Endothelial cell of umbilical vein (primary cell): ENCODE measurements at regions not wholly inside any gene's neighbourhood (a gene's known extent, or its start where the extent isn't known, plus 50 kb on each side); places are given as distances from the start of the nearest gene placed in this dataset.

Experiments
- BruUV-seq: library from RNA; stranded (reverse); fragments of 400-500 nt; replicated peaks from 2 replicates; lab custom pipeline; 2021; lab: Mats Ljungman, UMichigan
- CTCF ChIA-PET: fragments of 300-600, 350-600 bp; sonication (Branson Sonifier 250); formaldehyde crosslinking; loops from one replicate; lab custom pipeline; 2021; ENCODE audit warnings: antibody characterized with exemption, inconsistent platforms; lab: Charles Lee
- POLR2A ChIA-PET: fragments of 300-600, 350-600 bp; sonication (Branson Sonifier 250); formaldehyde crosslinking; loops from one replicate; lab custom pipeline; 2021; ENCODE audit warnings: antibody characterized with exemption, inconsistent platforms; lab: Charles Lee
- DNase-seq: peaks from one replicate; pipeline ENCODE4 v3.0.0-alpha.2; 2011; ENCODE audit warnings: low read depth, low spot score
- FAIRE-seq: peaks from 2 replicates; lab custom pipeline; 2011; peaks lifted over from hg19 to GRCh38; lab: Jason Lieb, UNC
- H2AFZ ChIP-seq: 2 replicates; pipeline ENCODE4 v1.6.0; 2012; ENCODE audit warnings: low read depth, low read length, control low read depth, inconsistent platforms
- H3K27ac ChIP-seq: 2 replicates; pipeline ENCODE4 v1.5.1; 2011; ENCODE audit warnings: low read depth, mild to moderate bottlenecking, control low read depth, low read length, moderate library complexity; ENCODE audit not compliant: insufficient read depth
- H3K27me3 ChIP-seq, 2 experiments: 2 replicates each; pipeline versions ENCODE4 v1.6.0 to v1.6.1; 2011; ENCODE audit warnings: low read length in 2 of 2, mixed read lengths in 1 of 2; ENCODE audit not compliant: control insufficient read depth in 2 of 2, insufficient read depth in 2 of 2
- H3K36me3 ChIP-seq, 2 experiments: 2 replicates in 1 of 2; 3 replicates in 1 of 2; pipeline ENCODE4 v1.5.1; 2011; ENCODE audit warnings: low read length in 2 of 2, mild to moderate bottlenecking in 1 of 2, moderate library complexity in 1 of 2; ENCODE audit not compliant: control insufficient read depth in 2 of 2, insufficient read depth in 2 of 2; ENCODE audit errors: extremely low read depth in 1 of 2
- H3K4me1 ChIP-seq: 3 replicates; pipeline ENCODE4 v1.5.1; 2011; ENCODE audit warnings: mild to moderate bottlenecking, low read length; ENCODE audit not compliant: control insufficient read depth, insufficient read depth; ENCODE audit errors: extremely low read depth
- H3K4me2 ChIP-seq: 2 replicates; pipeline ENCODE4 v1.6.1; 2011; ENCODE audit warnings: low read length, control low read depth, mixed read lengths; ENCODE audit not compliant: insufficient read depth
- H3K4me3 ChIP-seq, 3 experiments: fragments of 200-600 bp in 1 of 3; sonication (generic), shearing (Covaris generic) in 1 of 3; replicated peaks in 1 of 3; 2 replicates each; pipeline ENCODE4 v1.5.1; 2011 to 2016; ENCODE audit warnings: control low read depth in 3 of 3, low read length in 3 of 3, mild to moderate bottlenecking in 2 of 3, inconsistent platforms in 1 of 3, low read depth in 1 of 3, moderate library complexity in 1 of 3; ENCODE audit not compliant: insufficient read depth in 1 of 3
- H3K79me2 ChIP-seq: 2 replicates; pipeline ENCODE4 v1.6.0; 2012; ENCODE audit warnings: low read length, inconsistent platforms; ENCODE audit not compliant: control insufficient read depth, insufficient read depth
- H3K9ac ChIP-seq: replicated peaks from 2 replicates; pipeline ENCODE3; 2011; ENCODE audit warnings: low read length, control low read depth; ENCODE audit not compliant: insufficient read depth; ENCODE audit errors: extremely low read depth
- H3K9me1 ChIP-seq: replicated peaks from 3 replicates; pipeline ENCODE4 v1.6.0; 2011; ENCODE audit warnings: mild to moderate bottlenecking, low read length; ENCODE audit not compliant: control insufficient read depth, insufficient read depth; ENCODE audit errors: extremely low read depth
- H3K9me3 ChIP-seq: replicated peaks from 2 replicates; pipeline ENCODE4 v1.5.1; 2012; ENCODE audit warnings: low read length, inconsistent platforms; ENCODE audit not compliant: control insufficient read depth, insufficient read depth
- H4K20me1 ChIP-seq: replicated peaks from 2 replicates; pipeline ENCODE3; 2011; ENCODE audit warnings: mild to moderate bottlenecking, low read length; ENCODE audit not compliant: control insufficient read depth, insufficient read depth; ENCODE audit errors: extremely low read depth
- EZH2 ChIP-seq: IDR thresholded peaks from 2 replicates; pipeline ENCODE4 v1.6.1; 2012; ENCODE audit warnings: borderline replicate concordance, low read depth, mild to moderate bottlenecking, moderate library complexity, low read length, inconsistent platforms; ENCODE audit not compliant: severe bottlenecking
- FOS ChIP-seq: IDR thresholded peaks from 2 replicates; pipeline ENCODE4 v1.6.1; 2011; ENCODE audit warnings: mild to moderate bottlenecking, low read length, moderate library complexity, borderline replicate concordance; ENCODE audit not compliant: insufficient read depth
- GATA2 ChIP-seq: IDR thresholded peaks from 2 replicates; pipeline ENCODE4 v1.7.0; 2011; ENCODE audit warnings: low read depth, mild to moderate bottlenecking, moderate library complexity, mixed read lengths, low read length; ENCODE audit not compliant: insufficient read length, insufficient read depth
- JUN ChIP-seq: IDR thresholded peaks from 2 replicates; pipeline ENCODE4 v1.6.1; 2011; ENCODE audit warnings: borderline replicate concordance, low read depth; ENCODE audit not compliant: insufficient read length, insufficient read depth
- MAX ChIP-seq: IDR thresholded peaks from 2 replicates; pipeline ENCODE4 v1.6.1; 2011; ENCODE audit not compliant: insufficient read depth, insufficient read length
- MYC ChIP-seq: IDR thresholded peaks from one replicate; pipeline ENCODE4 v1.6.1; 2011; ENCODE audit warnings: mild to moderate bottlenecking, low read depth, low read length
- POLR2A ChIP-seq: IDR thresholded peaks from 2 replicates; pipeline ENCODE4 v1.6.1; 2012; ENCODE audit warnings: low read depth, mild to moderate bottlenecking, control low read depth, low read length
- POLR2AphosphoS5 ChIP-seq: IDR thresholded peaks from 2 replicates; pipeline ENCODE4 v1.6.1; 2012; ENCODE audit warnings: low read depth, mild to moderate bottlenecking, control low read depth, low read length, moderate library complexity; ENCODE audit not compliant: insufficient read depth
- dilution Hi-C: fragments of 300-500 bp; cut with MboI; formaldehyde crosslinking; loops from one replicate; pipeline ENCODE4 v1.15.0; 2019; ENCODE audit warnings: low sequenced_read_pairs; ENCODE audit not compliant: extremely low pct_ligation_motif_present
- intact Hi-C: fragments of 100-400 bp; cut with micrococcal nuclease; formaldehyde crosslinking; loops from one replicate; pipeline ENCODE4 v1.10.0; 2022
- TF ChIP-seq, protein P1 (sequence below), 2 donors: IDR thresholded peaks; 1 replicate in 1 of 2; 2 replicates in 1 of 2; pipeline ENCODE4 v1.5.1; 2011; ENCODE audit warnings: low read length in 2 of 2, mild to moderate bottlenecking in 2 of 2, moderate library complexity in 2 of 2, control low read depth in 1 of 2, inconsistent platforms in 1 of 2, low read depth in 1 of 2; ENCODE audit not compliant: insufficient read depth in 1 of 2; ENCODE audit errors: extremely low read depth in 1 of 2

DNA sequence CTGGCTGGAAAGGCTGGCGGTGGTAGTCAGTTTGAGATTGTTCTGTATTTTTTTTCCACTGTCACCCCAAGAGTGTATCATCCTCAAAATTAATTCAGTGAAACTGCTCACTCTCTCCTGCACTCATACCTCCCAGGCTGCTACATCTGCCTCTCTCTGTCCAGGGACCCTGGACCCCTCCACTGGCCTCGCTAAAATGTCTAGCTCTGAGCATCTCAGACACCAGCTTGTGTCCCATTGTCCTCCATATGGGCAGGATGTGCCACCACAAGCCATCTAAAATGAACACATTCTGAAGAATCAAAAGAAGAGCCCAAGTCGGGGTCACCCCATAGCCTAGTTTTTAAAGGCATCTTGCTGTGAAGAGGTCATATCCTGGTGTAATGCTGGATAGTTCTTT lies 345.5 kb upstream of the TSHZ3 start:
- H3K4me3 ChIP-seq, result no peak overlapping the region
- no peaks in the 10 kb centered on the region for H3K79me2 ChIP-seq
- peaks cover 9% of the 10 kb centered on the region for H3K9me3 ChIP-seq
- CTCF ChIA-PET, result no interaction called here
- H4K20me1 ChIP-seq, result no peaks in the 10 kb centered on the region
- no peaks in the 10 kb centered on the region for H3K9me1 ChIP-seq
- no peak overlapping the region for H3K27ac ChIP-seq
- FAIRE-seq (no peak), DNase-seq (no peak)
- H3K9ac ChIP-seq, result no peak overlapping the region
- dilution Hi-C loops, result no loop called here
- no TSS peak for BruUV-seq
- H3K4me1 ChIP-seq, result no peaks in the 10 kb centered on the region
- H3K36me3 ChIP-seq, result no peaks in the 10 kb centered on the region
- H2AFZ ChIP-seq, result no peak overlapping the region
- TF ChIP-seq POLR2AphosphoS5 (no peak), POLR2A (no peak), EZH2 (no peak)
- TF ChIP-seq, protein P1, sequence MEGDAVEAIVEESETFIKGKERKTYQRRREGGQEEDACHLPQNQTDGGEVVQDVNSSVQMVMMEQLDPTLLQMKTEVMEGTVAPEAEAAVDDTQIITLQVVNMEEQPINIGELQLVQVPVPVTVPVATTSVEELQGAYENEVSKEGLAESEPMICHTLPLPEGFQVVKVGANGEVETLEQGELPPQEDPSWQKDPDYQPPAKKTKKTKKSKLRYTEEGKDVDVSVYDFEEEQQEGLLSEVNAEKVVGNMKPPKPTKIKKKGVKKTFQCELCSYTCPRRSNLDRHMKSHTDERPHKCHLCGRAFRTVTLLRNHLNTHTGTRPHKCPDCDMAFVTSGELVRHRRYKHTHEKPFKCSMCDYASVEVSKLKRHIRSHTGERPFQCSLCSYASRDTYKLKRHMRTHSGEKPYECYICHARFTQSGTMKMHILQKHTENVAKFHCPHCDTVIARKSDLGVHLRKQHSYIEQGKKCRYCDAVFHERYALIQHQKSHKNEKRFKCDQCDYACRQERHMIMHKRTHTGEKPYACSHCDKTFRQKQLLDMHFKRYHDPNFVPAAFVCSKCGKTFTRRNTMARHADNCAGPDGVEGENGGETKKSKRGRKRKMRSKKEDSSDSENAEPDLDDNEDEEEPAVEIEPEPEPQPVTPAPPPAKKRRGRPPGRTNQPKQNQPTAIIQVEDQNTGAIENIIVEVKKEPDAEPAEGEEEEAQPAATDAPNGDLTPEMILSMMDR (IDR thresholded peaks at IDR 0.05; ENCODE audit: extremely low read depth in 1 of 2, insufficient read depth in 1 of 2, low read depth in 1 of 2, low read length in 2 of 2), result no peak
- POLR2A ChIA-PET, result no interaction called here
- no peak overlapping the region for H3K4me2 ChIP-seq
- intact Hi-C loops, result no loop called here
- H3K27me3 ChIP-seq, result no peaks in the 10 kb centered on the region

- ChIA-PET POLR2A (no interaction called here), CTCF (no interaction called here)
- H4K20me1 ChIP-seq, result no peaks in the 10 kb centered on the region
- no peak overlapping the region for H2AFZ ChIP-seq
- no peak overlapping the region for H3K9ac ChIP-seq
- FAIRE-seq, result no peak
- peaks cover 8% of the 10 kb centered on the region for H3K9me3 ChIP-seq
- H3K36me3 ChIP-seq, result no peaks in the 10 kb centered on the region
- intact Hi-C loops (no loop called here), dilution Hi-C loops (no loop called here)
- H3K4me3 ChIP-seq, result no peak overlapping the region
- no peaks in the 10 kb centered on the region for H3K79me2 ChIP-seq
- BruUV-seq, result no TSS peak
- TF ChIP-seq, protein P1 (IDR thresholded peaks at IDR 0.05; ENCODE audit: extremely low read depth in 1 of 2, insufficient read depth in 1 of 2, low read depth in 1 of 2, low read length in 2 of 2), result no peak
- TF ChIP-seq FOS (no peak), GATA2 (no peak), POLR2AphosphoS5 (no peak), JUN (no peak), MYC (no peak), MAX (no peak), POLR2A (no peak)
- H3K27me3 ChIP-seq, result no peaks in the 10 kb centered on the region
- H3K4me2 ChIP-seq, result no peak overlapping the region
- no peaks in the 10 kb centered on the region for H3K4me1 ChIP-seq
- DNase-seq, result no peak
- no peaks in the 10 kb centered on the region for H3K9me1 ChIP-seq
- no peak overlapping the region for H3K27ac ChIP-seq
Observed at GRCh38 chr19:31699421-31699820, 350.2 kb upstream of the TSHZ3 start.
